ENCODE measurements at regions not wholly inside any gene's neighbourhood (a gene's known extent, or its start where the extent isn't known, plus 50 kb on each side); places are given as distances from the start of the nearest gene placed in this dataset.

DNA sequence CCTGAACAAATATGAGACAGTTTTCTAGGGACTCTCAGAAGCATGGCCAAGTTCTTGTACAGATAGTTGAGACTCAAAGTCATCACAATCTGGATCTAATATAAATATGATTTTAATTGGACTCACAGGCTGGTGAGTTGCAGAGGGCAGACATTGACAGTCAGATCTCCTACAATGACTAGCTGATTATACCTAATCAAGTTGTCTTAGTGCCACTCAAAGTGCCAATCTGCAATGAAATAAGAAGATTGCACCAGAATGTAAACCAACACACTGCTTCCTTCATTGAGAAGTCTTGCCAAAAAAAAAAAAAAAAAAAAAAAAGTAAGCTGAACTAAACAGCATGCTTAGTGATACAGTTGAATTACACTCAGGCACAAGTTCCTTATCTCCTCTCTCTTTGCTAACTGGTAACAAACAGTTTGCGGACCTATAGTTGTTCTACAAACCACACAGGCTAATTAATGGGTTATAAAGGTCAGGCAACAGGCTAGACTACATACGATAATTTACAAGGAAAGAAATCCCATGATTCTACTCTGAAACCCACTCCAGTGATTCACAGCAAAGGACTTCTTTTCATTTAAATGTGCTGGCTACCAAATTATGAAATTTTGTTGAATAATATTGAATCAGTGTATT is 107.3 kb upstream of the NIPBL start:
- no peaks in the 10 kb centered on the region for H3K36me3 Mint-ChIP-seq (ENCODE audit: low read depth)
- TF ChIP-seq, protein P1, sequence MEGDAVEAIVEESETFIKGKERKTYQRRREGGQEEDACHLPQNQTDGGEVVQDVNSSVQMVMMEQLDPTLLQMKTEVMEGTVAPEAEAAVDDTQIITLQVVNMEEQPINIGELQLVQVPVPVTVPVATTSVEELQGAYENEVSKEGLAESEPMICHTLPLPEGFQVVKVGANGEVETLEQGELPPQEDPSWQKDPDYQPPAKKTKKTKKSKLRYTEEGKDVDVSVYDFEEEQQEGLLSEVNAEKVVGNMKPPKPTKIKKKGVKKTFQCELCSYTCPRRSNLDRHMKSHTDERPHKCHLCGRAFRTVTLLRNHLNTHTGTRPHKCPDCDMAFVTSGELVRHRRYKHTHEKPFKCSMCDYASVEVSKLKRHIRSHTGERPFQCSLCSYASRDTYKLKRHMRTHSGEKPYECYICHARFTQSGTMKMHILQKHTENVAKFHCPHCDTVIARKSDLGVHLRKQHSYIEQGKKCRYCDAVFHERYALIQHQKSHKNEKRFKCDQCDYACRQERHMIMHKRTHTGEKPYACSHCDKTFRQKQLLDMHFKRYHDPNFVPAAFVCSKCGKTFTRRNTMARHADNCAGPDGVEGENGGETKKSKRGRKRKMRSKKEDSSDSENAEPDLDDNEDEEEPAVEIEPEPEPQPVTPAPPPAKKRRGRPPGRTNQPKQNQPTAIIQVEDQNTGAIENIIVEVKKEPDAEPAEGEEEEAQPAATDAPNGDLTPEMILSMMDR (IDR thresholded peaks at IDR 0.05), result no peak
- no peak overlapping the region for H3K27ac Mint-ChIP-seq
- no peaks in the 10 kb centered on the region for H3K4me1 ChIP-seq (ENCODE audit: insufficient read depth, low read length)
- no peaks in the 10 kb centered on the region for H3K9me3 ChIP-seq (ENCODE audit: control insufficient read depth in 1 of 2, insufficient read depth in 1 of 2, low read length in 2 of 2)
- DNase-seq, result no peak
- ChIA-PET POLR2A (no interaction called here), CTCF (no interaction called here)
- H3K4me3 Mint-ChIP-seq, result no peak overlapping the region
- H3K27ac ChIP-seq (ENCODE audit: low read depth in 1 of 2, low read length in 2 of 2), result no peak overlapping the region
- no peaks in the 10 kb centered on the region for H3K36me3 ChIP-seq (ENCODE audit: insufficient read depth, low read length)
- H3K9me3 Mint-ChIP-seq, result no peaks in the 10 kb centered on the region
- H3K4me1 Mint-ChIP-seq (ENCODE audit: low read depth), result no peaks in the 10 kb centered on the region
- H3K27me3 Mint-ChIP-seq, result peaks cover 21% of the 10 kb centered on the region
- no peak for ATAC-seq (ENCODE audit: poor library complexity)
- no peaks in the 10 kb centered on the region for H3K27me3 ChIP-seq (ENCODE audit: control insufficient read depth in 1 of 2, insufficient read depth in 2 of 2, low read length in 2 of 2)
- no peak overlapping the region for H3K4me3 ChIP-seq (ENCODE audit: low read length)
- intact Hi-C loops (cut with DNase I, micrococcal nuclease), result no loop called here

DNA sequence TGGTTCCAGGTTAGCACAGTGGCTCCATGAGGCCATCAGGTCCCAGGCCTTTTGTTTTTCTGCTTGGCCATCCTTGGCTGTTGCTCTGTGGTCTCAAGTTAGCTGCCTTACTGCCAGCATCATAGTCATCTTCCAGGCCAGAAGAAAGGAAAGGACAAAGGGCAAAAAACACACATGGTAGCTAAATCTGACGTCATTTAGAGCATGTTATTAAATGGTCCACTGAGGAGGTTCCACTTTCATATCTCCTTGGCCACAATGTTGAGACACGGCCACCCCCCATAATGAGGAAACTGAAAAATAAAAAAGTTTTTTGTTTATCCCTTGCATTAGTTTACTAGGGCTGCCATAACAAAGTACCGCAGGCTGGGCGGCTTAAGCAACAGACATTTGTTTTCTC is 106.4 kb upstream of the NIPBL start:
- no peak overlapping the region for H3K27ac Mint-ChIP-seq
- H3K36me3 Mint-ChIP-seq (ENCODE audit: low read depth), result no peaks in the 10 kb centered on the region
- POLR2A ChIA-PET, result no interaction called here
- no peaks in the 10 kb centered on the region for H3K4me1 Mint-ChIP-seq (ENCODE audit: low read depth)
- no peaks in the 10 kb centered on the region for H3K4me1 ChIP-seq (ENCODE audit: insufficient read depth, low read length)
- DNase-seq, result no peak
- TF ChIP-seq, protein P1 (IDR thresholded peaks at IDR 0.05), result no peak
- H3K27me3 ChIP-seq (ENCODE audit: control insufficient read depth in 1 of 2, insufficient read depth in 2 of 2, low read length in 2 of 2), result no peaks in the 10 kb centered on the region
- intact Hi-C loops (cut with DNase I, micrococcal nuclease), result no loop called here
- no peak overlapping the region for H3K4me3 Mint-ChIP-seq
- ATAC-seq (ENCODE audit: poor library complexity), result no peak
- H3K36me3 ChIP-seq (ENCODE audit: insufficient read depth, low read length), result no peaks in the 10 kb centered on the region
- H3K9me3 Mint-ChIP-seq, result no peaks in the 10 kb centered on the region
- no peak overlapping the region for H3K27ac ChIP-seq (ENCODE audit: low read depth in 1 of 2, low read length in 2 of 2)
- CTCF ChIA-PET, result no interaction called here
- H3K9me3 ChIP-seq (ENCODE audit: control insufficient read depth in 1 of 2, insufficient read depth in 1 of 2, low read length in 2 of 2), result no peaks in the 10 kb centered on the region
- H3K27me3 Mint-ChIP-seq, result peaks cover 28% of the 10 kb centered on the region
- H3K4me3 ChIP-seq (ENCODE audit: low read length), result no peak overlapping the region

DNA sequence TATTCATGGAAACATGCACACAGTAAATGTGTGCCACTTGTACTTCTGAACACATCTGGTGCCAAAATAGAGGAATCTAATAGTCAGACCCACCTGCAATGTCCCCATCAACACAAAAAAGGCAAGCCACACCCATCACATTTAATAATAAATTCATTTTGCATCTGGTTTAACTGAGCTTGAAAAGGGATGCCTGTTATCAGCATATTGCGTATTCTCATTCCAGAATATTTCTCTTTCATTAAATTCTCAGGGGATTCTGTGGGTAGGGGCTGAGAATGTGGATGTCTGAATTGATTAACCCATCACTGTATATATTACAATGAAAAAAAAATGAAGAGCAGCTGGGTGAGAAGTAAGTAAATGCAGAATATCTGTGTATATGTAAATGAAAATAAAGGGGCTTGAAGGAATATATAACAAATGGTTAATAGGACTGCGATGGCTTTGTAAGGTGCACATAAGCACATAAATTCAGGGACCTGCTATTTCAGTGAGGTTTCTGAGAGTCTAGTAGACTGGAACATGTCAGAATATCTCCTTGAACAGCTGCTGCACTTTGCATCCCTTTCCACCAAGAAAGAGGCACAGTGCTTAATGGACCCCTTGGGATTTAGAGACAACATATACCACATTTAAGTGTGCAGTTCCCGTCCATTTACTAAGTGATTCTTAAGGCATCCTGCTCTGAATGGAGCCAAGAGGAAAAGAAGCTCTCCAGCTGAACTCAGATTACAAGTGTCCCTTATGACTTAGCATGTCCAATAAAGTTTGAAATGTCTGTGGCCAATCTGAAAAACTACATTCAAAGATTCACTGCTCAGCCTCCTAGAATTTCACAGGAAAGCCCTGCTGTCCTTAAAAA is 104.1 kb upstream of the NIPBL start:
- TF ChIP-seq, protein P1 (IDR thresholded peaks at IDR 0.05), result no peak
- no peaks in the 10 kb centered on the region for H3K4me1 Mint-ChIP-seq (ENCODE audit: low read depth)
- Histone ChIP-seq H3K27me3 (ENCODE audit: control insufficient read depth in 1 of 2, insufficient read depth in 2 of 2, low read length in 2 of 2) (no peaks in the 10 kb centered on the region), H3K27ac (ENCODE audit: low read depth in 1 of 2, low read length in 2 of 2) (no peak overlapping the region), H3K9me3 (ENCODE audit: control insufficient read depth in 1 of 2, insufficient read depth in 1 of 2, low read length in 2 of 2) (no peaks in the 10 kb centered on the region), H3K4me3 (ENCODE audit: low read length) (no peak overlapping the region), H3K4me1 (ENCODE audit: insufficient read depth, low read length) (no peaks in the 10 kb centered on the region), H3K36me3 (ENCODE audit: insufficient read depth, low read length) (no peaks in the 10 kb centered on the region)
- CTCF ChIA-PET, result no interaction called here
- ATAC-seq (ENCODE audit: poor library complexity) (no peak), DNase-seq (no peak)
- H3K9me3 Mint-ChIP-seq, result no peaks in the 10 kb centered on the region
- no peak overlapping the region for H3K27ac Mint-ChIP-seq
- peaks cover 23% of the 10 kb centered on the region for H3K27me3 Mint-ChIP-seq
- intact Hi-C loops (cut with DNase I, micrococcal nuclease), result no loop called here
- H3K36me3 Mint-ChIP-seq (ENCODE audit: low read depth), result no peaks in the 10 kb centered on the region
- H3K4me3 Mint-ChIP-seq, result no peak overlapping the region
- POLR2A ChIA-PET, result no interaction called here

Data from CD4-positive, alpha-beta T cell (primary cell).